Activated naive CD4-positive, alpha-beta T cell (primary cell): ENCODE measurements at regions not wholly inside any gene's neighbourhood (a gene's known extent, or its start where the extent isn't known, plus 50 kb on each side); places are given as distances from the start of the nearest gene placed in this dataset.

Experiments used
- DNase-seq, 4 experiments: peaks; one replicate each; lab custom pipeline; 2025; lab: John Stamatoyannopoulos, UW

DNA sequence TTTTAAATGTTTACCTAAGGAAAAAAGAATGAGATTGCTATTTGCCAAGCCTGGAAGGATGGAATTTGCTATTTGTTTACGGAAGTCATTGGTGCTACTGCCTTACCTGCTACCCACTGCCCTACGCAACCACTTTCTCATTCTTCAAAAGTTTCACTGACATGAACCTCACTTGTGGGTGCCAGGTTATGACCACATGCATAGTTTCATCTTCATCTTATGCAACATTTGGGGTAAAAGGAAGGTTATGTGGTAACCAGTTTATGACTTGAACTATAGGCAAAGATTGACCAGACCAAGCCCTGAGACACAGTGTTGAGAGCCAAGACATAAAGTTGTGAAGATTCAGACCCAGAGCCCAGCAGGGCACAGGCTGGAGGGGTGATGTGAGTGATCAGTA lies 142.5 kb downstream of the LACC1 start:
- DNase-seq: no peak

- DNase-seq: no peak
Measured at GRCh38 chr13:44024167-44024845, 144.6 kb downstream of the LACC1 start.

DNA sequence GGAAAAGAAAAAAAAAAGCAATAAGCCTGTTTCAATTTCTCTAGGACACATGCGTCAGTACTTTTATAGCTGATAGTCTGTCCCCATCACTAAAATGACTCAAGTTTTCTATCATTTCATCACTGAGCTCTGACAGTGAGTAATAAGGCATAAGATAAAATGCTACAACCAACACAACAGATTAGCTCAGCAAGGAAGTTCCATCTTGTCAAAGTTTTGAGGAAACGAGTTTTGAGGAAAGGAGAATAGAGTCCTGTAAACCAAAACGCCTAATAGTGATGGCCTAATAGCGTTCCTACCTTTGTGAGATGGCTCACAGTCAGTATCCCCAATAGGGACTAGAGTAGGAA lies 145.1 kb downstream of the LACC1 start:
- no peak for DNase-seq

GRCh38 chr13:44026194-44026593 lies 146.5 kb downstream of the LACC1 start:
- DNase-seq: no peak

DNA sequence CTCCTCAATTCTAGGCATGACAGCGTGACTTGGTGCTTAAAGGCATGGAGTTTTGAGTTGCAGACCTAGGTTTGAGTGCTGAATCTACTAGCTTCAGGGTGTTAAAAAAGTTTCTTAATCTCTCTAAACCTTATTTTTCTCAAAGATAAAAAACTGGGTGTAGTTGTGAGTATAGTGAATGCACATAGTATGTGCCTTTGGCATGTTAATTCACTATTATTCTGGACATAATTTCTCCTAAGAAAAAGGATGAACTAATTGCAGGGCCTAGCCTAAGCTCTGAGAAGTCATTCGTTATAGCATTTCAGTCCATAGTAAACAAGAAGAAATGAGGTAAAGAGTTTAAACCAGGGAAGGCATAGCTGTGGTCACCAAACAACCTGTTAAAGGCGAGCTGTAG lies 149.0 kb downstream of the LACC1 start:
- DNase-seq: no peak

GRCh38 chr13:44030615-44031014 lies 150.9 kb downstream of the LACC1 start:
- DNase-seq: no peak

- no peak for DNase-seq
Measured at GRCh38 chr13:44031555-44031954, 151.9 kb downstream of the LACC1 start.

DNA sequence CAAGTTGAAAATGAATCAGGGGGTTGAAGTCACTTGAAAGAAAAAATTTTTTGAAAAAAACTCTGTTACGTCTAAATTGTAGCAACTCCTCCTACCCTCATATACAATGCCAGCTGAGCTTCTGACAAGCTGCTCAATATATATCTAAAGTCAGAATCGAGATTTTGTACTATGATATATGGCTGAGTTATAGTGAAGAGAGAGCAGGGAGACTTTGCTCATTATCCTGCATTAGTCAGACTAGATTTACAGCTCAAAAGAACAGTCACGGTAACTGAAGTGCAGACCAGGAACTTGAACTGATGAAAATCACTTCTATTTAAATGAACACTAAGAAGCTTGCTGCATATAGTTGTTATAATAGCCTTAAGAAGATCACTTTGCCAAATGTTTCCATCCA lies 153.1 kb downstream of the LACC1 start:
- DNase-seq: no peak

GRCh38 chr13:44035400-44035799 lies 155.7 kb downstream of the LACC1 start:
- no peak for DNase-seq

DNA sequence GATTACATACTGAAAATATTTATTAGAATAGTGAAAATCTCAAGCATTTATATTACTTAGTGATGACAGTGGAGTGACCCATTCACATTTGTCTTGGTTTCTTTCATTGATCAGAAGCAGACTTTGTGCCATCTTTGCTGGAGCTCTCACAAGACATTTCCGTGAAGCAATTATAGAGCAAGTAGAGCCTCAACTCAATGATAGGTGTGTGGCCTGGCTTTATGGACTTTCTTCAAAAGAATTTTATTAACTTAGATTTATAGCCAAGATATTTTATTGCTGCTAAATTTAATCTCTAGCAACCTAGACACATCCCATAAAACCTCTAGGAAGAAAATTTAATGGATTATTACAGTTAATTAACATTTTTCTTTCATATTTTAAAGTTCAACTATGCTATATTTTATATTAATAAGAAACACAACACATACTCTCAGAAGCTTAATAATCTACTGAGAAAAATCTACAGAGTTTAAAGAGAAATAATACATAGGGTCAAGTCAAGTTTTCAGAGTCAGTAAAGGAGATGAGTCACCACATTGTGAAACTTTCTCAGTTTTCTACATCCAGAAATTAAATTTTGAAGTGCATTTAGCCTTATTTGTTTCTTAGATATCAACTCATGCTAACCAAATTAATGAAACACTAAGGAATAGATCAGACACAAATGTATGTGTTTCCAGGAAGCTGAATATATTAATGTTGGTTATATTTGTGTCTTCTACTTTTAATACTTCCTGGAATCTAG lies 160.5 kb downstream of the LACC1 start:
- DNase-seq: no peak

- no peak for DNase-seq
Measured at GRCh38 chr13:44040818-44041100, 161.1 kb downstream of the LACC1 start.

DNA sequence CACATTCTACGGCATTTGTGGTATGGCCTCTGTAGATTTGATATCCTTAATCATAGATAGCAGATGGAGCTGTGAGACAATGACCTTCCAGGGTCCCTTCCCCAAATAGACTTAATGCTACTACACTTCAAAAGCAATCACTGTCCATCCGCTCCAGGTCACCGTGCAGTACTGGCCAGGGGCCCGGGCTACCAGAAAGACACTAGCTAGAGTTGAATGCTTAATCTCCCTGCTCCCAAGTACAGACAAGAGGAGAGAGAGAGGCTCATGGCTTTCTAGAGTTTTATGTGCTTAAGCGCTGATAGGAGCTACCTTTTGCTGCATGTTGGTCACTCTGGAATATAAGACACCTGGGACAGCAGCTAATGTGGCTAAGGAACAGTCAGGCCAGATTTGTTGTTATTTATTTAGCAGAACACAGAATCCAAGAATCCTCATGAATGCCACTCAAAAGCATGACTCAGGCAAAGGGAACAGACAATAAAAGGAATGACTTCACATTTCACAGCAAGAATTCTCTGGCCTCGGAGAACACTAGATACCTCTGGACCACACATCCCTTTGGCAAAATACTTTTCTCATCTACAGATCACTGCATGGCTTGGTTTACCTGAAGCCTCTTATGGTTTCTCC lies 165.0 kb downstream of the LACC1 start:
- no peak for DNase-seq

GRCh38 chr13:44045180-44045562 lies 165.5 kb downstream of the LACC1 start:
- DNase-seq: no peak

- DNase-seq: no peak
Measured at GRCh38 chr13:44046428-44046827, 166.7 kb downstream of the LACC1 start.

DNA sequence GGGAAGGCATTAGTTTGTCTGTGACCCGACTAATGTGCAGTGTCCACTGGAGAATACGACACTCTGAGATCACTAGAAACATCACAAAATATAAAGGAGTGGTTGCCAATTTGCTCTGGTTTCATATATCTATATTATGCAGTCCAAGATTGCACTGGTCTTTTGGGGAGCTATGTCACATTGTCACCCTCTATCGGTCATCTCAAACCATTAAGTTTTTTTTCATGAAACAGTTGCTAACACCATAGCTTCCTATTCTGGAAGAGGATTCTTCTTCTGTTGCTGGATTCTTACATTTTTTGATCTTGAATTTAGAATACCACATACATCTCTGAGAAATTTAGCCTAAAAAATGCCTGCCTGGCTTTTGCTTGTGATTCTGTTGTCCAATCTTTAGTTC lies 168.6 kb downstream of the LACC1 start:
- no peak for DNase-seq

DNA sequence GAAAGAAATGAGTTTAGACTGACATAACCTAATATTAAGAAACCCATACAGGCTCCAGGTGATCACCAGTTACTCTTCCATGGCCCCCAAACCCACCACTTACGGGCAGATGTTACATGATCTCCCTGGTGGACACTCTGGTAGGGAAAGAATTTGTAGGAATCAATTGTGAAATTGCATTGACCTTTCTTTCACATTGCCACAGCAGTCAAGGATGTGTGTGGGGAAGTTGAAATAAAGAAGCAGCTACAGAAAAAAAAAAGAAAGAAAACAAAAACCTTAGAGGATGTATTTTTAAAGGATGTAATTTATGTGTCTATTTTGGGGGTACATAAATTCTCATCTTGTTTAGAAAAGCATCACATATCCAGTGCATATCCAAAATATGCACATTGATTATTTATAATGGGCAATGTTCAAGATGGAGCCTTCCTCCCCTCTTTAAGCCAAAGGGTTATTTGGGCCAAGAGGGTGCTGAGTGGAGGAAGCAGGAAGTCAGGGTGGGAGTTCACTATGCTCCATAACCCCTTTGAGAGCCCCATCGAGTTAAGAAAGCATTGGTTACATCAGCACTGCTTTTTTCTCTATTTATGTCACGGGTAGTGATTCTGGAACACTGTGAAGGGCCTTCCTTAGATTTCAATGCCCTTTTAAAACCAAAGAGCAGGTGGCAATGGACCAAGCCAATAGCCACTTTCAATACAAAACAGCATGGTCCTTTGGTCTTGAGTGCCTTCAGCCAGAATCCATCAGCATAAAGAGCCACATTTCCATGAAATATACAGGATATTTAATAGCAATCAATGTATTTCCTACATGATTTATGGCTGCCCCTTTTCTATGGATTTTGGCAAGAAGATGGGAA lies 169.6 kb downstream of the LACC1 start:
- DNase-seq: no peak

- DNase-seq: no peak
Measured at GRCh38 chr13:44050450-44051063, 170.9 kb downstream of the LACC1 start.

- no peak for DNase-seq
Measured at GRCh38 chr13:44051405-44051804, 171.7 kb downstream of the LACC1 start.

DNA sequence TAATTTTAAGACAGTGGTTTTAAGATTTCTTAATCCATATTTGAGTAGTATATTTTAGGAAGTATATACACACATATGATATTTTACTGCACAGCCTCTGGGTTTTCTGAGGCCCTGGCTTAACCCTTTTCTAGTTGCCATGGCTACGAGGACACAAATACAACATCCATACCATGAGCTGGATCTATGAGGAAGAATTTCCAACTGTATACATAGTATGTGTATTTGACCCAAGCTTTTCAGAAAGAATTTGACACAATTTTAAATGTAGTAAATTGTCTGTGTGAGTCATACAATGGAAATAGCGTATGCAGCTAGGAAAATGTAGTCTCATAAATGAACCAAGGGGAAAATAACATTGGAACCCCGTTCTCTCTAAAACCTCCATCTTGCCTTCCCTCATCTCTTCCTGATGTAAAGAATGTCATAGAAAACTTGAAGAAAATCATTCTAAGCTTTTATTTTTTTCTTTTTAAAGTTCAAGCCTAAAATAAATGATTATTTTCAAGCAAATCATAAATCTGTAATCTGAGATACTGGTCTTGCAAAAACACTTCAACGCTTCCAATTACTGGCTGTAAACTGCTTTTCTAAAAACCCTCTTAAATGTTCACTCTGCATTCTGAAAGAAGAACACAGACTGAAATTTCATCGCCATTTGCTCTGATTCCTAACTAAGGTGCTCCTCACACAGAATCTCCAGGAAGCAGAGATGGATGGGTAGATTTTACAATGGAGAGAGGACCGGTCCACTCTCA lies 172.4 kb downstream of the LACC1 start:
- DNase-seq: no peak

DNA sequence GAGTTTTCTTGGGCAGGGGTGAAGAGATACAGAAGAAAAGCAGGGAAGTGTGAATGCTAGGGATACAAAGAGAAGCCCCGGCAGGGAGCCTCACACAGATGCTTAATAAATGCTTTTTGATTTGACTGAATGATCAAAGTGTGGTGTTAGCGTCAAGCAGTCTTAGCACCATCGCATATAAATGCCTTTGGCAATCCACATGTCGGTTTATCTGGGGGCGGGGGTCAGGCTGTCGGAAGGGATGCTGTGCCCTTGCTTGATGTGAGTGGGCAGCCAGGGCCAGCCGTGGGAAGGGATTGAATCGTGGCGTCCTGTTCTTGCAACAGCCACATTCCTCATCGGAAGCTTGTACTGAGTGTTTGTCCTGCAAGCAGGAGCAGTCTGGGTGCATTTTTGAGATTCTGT lies 173.1 kb downstream of the LACC1 start:
- DNase-seq: no peak

GRCh38 chr13:44053208-44053607 lies 173.5 kb downstream of the LACC1 start:
- DNase-seq: no peak

DNA sequence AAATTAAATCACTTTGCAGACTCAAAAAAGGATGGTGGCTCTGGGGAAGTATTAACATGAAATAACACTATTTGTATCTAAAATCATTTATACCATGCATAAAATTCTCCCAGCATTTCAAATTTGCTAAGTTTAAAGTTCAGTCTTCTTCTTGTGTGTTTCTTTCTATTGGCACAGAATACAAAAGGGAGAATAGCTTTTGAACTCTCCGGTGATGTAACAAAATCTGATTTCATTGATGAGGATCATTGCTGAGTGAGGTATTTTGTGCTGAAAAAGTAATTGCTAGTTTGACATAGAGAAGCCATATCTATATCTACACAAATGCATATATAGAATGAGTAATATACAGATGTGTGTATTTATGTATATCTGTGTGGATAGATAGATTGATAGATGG lies 174.8 kb downstream of the LACC1 start:
- DNase-seq: no peak
